ENCODE measurements at regions not wholly inside any gene's neighbourhood (a gene's known extent, or its start where the extent isn't known, plus 50 kb on each side); places are given as distances from the start of the nearest gene placed in this dataset.

DNA sequence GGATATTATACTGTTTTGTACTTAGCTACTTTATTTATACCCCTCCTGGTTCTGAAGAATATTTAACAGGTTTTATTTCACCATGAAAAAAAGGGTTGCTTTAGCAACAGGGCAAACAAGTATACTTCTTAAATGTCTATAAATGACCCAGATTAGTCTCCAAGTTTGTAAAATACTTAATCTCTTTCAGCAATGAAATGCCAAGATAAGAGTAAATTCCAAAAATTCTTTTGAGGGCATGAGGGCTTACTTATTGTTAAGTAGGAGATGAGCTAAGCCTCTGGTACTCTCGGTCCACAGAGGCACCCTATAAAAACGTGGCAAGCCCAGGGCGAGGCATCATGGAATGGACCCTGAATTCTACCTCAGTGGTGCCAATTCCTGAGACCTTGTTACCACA, 264.8 kb upstream of the NSMCE3 start:
- DNase-seq (ENCODE audit: low spot score), result no peak
- TF ChIP-seq, protein P1, sequence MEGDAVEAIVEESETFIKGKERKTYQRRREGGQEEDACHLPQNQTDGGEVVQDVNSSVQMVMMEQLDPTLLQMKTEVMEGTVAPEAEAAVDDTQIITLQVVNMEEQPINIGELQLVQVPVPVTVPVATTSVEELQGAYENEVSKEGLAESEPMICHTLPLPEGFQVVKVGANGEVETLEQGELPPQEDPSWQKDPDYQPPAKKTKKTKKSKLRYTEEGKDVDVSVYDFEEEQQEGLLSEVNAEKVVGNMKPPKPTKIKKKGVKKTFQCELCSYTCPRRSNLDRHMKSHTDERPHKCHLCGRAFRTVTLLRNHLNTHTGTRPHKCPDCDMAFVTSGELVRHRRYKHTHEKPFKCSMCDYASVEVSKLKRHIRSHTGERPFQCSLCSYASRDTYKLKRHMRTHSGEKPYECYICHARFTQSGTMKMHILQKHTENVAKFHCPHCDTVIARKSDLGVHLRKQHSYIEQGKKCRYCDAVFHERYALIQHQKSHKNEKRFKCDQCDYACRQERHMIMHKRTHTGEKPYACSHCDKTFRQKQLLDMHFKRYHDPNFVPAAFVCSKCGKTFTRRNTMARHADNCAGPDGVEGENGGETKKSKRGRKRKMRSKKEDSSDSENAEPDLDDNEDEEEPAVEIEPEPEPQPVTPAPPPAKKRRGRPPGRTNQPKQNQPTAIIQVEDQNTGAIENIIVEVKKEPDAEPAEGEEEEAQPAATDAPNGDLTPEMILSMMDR (IDR thresholded peaks at IDR 0.05), result no peak
- H3K4me3 ChIP-seq, result no peak overlapping the region
- H3K27ac ChIP-seq, result peak overlapping the region in 1 of 2 donors; percentile 35

DNA sequence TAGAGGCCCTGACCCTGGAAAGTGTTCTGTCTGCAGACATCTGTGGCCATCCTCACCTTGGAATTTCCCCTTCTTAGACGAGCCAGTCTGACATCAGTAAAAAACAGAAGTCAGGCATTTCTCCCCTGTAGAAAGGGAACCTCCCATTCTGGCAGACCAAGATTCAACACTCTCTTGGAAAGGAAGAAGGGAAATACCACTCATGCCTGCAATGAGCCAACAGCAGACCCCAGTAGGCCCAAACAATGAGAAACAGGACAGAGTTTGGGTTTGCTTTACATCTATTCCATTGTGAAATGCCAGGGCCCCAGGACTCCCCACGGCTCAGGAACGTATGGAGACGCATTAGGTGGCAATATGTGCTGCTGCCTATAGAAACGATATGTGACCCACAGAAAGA, 264.0 kb upstream of the NSMCE3 start:
- no peak for DNase-seq (ENCODE audit: low spot score)
- H3K4me3 ChIP-seq, result no peak overlapping the region
- TF ChIP-seq, protein P1 (IDR thresholded peaks at IDR 0.05), result no peak
- peak overlapping the region in 1 of 2 donors; percentile 54 for H3K27ac ChIP-seq

DNA sequence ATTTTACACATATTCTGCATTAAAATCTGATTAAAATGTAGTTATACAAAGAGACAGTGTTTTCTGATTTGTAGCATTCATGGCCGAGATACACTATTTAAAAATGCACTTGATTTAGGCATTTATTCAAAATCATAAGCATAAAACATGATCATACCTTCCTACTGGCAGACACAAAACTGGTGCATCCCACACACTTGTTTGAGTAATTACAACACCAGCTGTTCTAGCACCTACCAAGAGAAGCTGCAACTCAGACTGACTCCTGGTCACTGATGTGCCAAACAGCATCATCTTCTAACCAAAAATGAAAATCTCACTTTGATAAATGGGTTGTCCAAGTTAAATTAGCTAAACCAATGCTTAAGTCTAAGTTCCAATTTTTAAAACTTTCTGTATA, 262.7 kb upstream of the NSMCE3 start:
- TF ChIP-seq, protein P1 (IDR thresholded peaks at IDR 0.05), result no peak
- Histone ChIP-seq H3K4me3 (no peak overlapping the region), H3K27ac (no peak overlapping the region)
- no peak for DNase-seq (ENCODE audit: low spot score)

DNA sequence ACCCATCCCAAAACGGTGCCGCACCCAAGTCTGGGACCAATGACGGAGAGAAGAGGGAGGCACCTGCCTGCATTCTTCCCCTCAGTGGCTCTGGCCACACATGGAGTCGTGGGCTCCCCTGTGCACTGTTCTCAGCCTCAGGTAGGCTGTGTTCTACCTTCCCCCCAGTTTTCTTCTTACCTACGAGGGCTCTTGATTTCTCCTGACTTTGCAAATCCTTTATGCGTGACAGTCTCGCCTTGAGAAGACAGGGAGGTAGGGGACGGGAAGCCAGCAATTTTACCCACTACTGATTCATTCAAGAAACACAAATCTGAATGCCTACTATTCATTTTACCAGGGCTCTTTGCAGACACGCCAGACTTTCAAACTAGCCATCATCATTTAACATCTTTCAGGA, 261.3 kb upstream of the NSMCE3 start:
- H3K4me3 ChIP-seq, result no peak overlapping the region
- DNase-seq (ENCODE audit: low spot score), result no peak
- TF ChIP-seq, protein P1 (IDR thresholded peaks at IDR 0.05), result no peak
- no peak overlapping the region for H3K27ac ChIP-seq

DNA sequence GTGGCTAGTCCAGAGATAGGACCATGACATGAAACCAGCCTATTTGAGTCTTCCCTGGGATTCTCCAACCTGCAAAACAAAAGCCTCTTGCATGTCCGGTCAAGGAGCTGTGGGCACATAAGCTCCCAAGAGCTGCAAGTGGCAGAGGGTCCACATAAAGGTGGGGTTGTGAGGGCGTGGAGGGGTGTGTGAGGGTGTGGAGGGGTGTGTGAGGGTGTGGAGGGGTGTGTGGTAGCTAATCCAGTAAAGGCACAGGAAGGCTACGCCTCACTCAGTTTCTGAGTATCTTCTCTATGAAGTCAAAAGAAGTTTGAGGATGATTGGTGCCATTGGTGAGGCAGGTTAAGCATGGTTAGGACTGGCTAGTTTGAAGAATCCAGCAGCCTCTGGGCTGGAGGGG, 259.4 kb upstream of the NSMCE3 start:
- no peak overlapping the region for H3K4me3 ChIP-seq
- H3K27ac ChIP-seq, result no peak overlapping the region
- TF ChIP-seq, protein P1 (IDR thresholded peaks at IDR 0.05), result no peak
- no peak for DNase-seq (ENCODE audit: low spot score)

DNA sequence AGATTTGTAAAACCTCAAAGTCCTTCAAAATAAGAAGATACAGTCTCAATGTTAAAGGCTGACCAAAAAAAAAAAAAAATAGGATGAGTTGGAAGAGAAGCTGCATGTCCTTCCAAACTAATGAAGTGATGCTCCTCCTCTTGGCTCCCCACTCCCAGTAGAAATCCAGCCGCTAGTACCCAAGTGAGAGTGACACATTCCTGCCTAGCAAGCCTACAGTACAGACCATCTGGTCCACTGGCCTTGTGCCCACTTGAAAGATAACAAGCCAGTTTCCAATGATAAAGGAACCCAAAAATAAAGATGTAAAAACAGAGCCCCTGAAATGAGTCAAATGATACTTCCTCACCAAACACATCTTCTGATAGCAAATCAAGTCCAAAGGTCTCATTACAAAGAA, 258.7 kb upstream of the NSMCE3 start:
- TF ChIP-seq, protein P1 (IDR thresholded peaks at IDR 0.05), result no peak
- Histone ChIP-seq H3K4me3 (no peak overlapping the region), H3K27ac (no peak overlapping the region)
- no peak for DNase-seq (ENCODE audit: low spot score)

DNA sequence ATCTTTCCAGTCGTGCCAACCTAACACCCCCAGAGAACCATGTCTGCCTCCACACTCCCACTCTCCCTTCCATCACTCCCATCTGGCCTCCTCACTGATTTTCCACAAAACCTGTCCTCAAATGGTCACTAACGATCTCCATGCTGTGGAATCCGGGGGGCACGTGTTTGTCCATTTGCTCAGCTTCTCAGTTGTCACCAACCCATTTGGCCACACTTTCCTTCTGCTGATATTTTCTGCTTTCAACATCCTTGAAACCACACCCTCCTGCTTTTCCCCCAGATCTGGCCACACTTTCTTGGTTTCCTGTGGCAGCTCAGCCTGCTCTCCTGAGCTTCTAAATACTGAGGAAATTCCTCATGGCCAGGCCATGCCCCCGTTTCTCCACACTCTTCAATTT, 257.2 kb upstream of the NSMCE3 start:
- DNase-seq (ENCODE audit: low spot score), result no peak
- Histone ChIP-seq H3K4me3 (no peak overlapping the region), H3K27ac (no peak overlapping the region)
- TF ChIP-seq, protein P1 (IDR thresholded peaks at IDR 0.05), result no peak
